Fibroblast of skin of back (primary cell): ENCODE measurements at regions not wholly inside any gene's neighbourhood (a gene's known extent, or its start where the extent isn't known, plus 50 kb on each side); places are given as distances from the start of the nearest gene placed in this dataset.

Source experiments
- DNase-seq: peaks from one replicate; pipeline ENCODE4 v3.0.0-alpha.2; 2013

DNA sequence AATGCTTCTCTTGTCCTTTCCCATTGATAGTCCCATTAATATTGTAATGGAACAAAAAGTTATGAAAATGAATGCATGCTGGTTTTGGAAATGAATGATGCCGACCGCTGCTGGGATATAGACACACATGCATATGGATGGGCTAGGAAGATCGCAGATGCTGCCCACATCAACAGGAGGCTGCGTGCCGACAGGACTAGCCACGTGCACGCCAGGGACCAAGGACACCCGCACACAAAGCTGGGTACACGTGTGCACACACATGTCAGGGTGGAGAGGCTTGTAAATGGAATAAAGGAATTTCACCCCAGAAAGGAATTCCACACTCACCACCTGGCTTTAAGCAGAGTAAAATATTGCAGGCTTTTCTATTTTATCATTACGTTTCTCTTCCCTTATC, 153.8 kb upstream of the VASH1 start:
- no peak for DNase-seq

DNA sequence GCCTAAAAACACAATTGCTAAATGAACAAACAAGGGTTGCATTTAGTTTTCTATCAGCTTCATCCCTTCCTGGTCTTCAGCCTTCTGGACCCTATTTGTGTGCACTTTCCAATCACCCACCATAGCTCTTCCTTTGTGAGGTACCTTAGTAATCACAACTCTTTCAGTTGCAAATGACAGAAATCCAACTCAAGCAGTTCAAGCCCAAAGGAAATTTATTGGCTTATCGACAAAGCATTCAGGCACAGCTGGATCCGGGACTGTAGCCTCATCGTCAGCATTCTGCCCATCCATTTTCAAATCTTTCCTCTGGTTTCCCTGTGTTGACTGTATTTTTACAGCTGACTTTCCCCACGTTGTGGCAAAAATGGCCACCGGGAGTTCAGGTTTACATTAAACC, 148.6 kb upstream of the VASH1 start:
- no peak for DNase-seq

DNA sequence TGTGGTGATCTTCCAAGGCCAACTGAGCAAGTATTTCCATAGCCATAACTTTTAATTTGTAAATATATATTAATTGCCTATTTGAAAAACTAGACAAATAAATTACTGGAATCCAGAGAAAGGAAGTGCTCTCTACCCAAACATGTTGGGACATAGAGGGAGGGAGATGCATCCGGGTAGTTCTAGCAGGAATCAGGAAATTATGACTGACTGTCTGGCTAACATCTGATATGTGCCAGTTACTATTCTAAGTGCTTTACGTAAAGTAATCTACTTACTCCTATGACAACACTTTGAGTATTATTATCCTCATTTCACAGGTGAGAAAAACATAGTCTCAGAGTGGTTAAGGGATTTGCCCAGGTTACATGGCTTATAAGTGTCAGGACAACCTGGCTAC, 147.7 kb upstream of the VASH1 start:
- no peak for DNase-seq

GRCh38 chr14:76615331-76615730, 145.9 kb upstream of the VASH1 start:
- no peak for DNase-seq

DNA sequence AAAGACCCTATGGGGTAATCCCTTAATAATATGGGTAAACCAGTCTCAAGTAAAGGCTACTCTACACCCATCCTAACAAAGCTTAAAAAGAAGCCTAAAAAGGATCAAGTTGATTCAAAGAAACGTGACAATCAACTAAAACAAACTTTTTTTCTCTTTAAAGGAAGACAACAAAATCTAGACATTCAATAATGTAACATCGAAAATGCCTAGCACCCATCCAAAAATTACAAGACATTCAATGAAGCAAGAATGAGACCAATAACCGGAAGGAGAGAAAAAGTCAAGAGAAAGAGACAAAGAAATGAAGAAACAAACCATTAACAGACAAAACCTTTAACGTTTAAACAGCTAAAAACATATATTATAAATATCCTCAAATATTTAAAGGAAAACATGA, 143.8 kb upstream of the VASH1 start:
- no peak for DNase-seq

DNA sequence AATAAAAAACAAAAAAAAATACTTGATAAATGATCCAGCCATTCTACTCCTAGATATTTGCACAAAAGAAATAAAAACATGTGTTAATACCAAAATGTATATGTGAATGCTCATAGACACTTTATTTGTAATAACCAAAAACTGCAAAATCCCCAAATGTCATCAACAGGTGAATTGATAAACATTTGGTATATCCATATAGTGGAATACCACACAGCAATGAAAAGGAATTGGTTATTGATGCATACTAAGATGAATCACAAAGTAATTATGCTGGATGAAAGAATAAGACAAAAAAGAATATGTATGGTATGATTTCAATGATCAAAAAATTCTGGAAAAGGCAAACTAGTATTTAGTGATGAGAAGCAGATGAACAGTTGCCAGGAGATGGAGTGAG, 124.7 kb upstream of the VASH1 start:
- DNase-seq, result no peak

DNA sequence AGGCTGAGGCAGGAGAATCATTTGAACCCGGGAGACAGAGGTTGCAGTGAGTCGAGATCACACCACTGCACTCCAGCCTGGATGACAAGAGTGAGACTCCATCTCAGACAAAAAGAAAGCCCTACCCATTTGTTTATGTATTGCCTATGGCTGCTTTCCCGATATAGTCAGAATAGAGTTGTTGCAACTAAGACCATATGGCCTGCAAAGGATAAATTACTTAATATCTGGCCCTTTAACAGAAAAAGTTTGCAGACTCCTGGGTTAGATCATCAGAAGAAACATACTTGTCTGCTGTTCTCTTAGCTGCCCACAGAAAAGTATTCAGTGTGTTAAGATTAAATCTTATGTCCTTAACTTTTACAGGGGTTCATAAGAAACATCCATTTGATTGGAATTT, 122.4 kb upstream of the VASH1 start:
- DNase-seq, result no peak

- DNase-seq, result no peak
These were observed 121.5 kb upstream of the VASH1 start for GRCh38 chr14:76639606-76640229.

GRCh38 chr14:76640923-76641395, 120.3 kb upstream of the VASH1 start:
- DNase-seq, result no peak

DNA sequence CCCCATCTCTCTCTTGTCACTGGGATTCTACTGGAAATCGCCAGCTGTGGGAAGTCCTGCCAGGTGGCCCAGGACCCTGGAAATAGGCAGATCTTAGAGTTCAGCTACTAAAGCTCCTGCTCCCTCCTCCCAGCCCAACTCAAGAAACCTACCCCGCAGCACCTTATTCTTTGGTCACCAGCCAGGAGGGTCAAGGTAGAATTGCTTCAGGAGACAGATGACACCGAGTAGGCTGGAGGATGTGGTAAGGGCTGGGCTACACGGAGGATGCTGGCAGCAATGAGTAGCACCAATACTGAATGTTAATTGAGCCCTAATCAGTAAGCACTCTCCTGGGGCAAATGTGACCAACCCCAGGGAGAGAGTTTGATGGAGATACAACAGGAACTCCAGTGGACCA, 119.7 kb upstream of the VASH1 start:
- no peak for DNase-seq

GRCh38 chr14:76643887-76644286, 117.4 kb upstream of the VASH1 start:
- no peak for DNase-seq

- peak; percentile 4 for DNase-seq
These were observed 116.3 kb upstream of the VASH1 start for GRCh38 chr14:76644855-76645518.

DNA sequence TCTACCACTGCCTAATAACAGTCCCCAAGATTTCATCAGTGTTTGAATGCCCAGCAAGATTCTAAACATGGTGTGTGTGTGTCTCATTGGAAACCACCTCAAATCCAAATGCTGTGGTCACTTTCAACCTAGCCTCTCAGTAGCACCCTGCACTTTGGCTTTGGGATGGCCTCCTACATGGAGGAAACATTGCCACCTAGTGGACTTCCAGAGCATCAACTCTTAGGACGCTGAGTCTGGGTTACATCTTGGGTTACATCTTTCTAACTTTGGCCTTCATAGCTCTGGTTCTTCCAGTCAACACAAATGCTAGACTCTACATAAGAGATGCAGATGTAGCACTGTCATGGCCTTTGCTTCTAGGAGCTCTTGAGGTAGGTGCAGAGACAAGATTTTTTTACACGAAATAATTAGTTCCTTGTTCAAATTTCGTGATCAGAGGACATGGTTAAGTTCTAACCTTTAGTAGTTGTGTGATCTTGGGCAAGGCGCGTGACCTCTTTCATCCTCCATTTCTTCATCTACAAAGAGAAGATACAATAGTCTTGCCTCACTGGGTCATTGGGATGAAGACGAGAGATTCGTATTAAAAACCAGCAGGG, 113.5 kb upstream of the VASH1 start:
- peak; percentile 44 for DNase-seq

- no peak for DNase-seq
These were observed 109.7 kb upstream of the VASH1 start for GRCh38 chr14:76651410-76652055.

GRCh38 chr14:76653875-76654572, 107.2 kb upstream of the VASH1 start:
- DNase-seq, result no peak

DNA sequence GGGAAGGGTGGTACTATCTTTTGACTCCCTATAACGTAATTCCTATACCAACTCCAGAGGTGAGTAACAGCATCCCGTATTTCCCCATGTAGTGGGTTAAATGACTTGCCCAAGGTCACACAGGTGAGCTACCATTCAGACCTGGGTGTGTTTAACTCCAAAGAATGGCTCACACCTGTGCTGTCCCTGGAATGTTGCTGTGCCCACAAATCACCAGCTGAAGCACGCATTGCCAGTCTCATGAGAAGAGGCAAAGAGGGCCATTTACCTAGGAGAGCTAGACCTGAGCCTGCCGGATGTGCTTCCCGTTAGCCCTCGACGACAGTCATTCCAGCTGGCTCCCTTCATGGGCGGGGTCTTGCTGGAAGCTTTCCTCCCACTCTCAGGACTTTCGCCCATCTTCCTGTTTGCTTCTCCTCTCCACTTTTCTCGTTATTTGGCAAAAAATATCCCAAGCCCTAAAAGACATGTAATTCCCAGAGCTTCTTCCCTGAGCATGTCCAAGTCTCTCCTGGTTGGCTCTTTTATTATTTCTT, 106.6 kb upstream of the VASH1 start:
- DNase-seq, result no peak

GRCh38 chr14:76655331-76655730, 105.9 kb upstream of the VASH1 start:
- no peak for DNase-seq

GRCh38 chr14:76656592-76656991, 104.7 kb upstream of the VASH1 start:
- DNase-seq, result no peak

DNA sequence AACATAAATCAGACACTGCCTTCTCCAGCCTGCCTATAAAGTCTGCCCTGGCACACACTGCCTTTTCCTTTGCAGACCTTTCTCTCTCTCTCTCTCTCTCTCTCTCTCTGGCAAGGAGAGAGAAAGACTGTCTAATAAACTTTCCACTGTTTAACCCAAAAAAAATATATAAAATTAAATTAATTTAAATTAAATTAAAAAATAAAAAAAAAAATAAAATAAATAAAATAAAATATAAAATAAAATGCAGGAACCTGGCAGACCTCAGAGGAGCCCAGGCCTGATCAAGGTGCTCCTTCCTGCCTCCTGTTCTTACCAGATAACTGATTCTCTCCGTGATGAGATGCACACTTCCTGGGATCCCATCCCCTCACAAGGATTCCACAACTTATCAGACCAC, 103.9 kb upstream of the VASH1 start:
- no peak for DNase-seq

DNA sequence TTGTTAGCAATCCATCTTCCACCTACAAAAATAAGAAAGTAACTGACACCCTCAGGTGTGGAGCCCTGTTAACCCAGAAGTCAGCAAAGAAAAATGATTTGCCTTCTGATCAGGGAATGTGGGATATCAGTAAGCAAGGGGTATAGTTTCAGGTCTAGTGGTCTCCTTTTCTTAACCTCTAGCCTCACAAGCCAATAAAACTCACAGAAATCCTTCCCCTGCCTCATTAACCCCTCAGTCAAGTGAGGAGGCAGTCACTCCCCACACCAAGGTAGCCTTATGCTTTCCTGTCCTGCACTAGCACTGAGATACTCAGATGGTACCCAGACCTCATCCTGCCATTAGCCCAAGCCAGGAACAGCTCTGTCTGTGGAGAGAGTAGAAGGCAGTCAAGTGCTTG, 103.4 kb upstream of the VASH1 start:
- DNase-seq, result no peak

- no peak for DNase-seq
These were observed 98.7 kb upstream of the VASH1 start for GRCh38 chr14:76662580-76662979.

GRCh38 chr14:76664790-76665189, 96.5 kb upstream of the VASH1 start:
- no peak for DNase-seq

DNA sequence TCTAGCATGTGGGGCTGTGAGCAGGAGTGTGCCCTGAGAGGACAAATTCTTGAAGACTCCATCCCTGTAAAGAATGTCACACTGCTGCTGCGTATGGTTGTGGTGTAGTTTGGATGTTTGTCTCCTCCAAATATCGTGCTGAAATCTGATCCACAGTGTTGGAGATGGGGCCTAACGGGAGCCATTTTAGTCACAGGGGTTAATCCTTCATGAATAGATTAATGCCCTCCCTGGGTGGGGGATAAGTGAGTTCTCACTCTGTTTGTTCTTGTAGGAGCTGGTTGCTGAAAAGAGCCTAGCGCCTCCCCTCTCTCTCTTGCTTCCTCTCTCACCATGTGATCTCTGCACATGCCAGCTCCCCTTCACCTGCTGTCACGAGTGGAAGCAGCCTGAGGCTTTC, 94.5 kb upstream of the VASH1 start:
- no peak for DNase-seq
